ENCODE measurements at regions not wholly inside any gene's neighbourhood (a gene's known extent, or its start where the extent isn't known, plus 50 kb on each side); places are given as distances from the start of the nearest gene placed in this dataset.

DNA sequence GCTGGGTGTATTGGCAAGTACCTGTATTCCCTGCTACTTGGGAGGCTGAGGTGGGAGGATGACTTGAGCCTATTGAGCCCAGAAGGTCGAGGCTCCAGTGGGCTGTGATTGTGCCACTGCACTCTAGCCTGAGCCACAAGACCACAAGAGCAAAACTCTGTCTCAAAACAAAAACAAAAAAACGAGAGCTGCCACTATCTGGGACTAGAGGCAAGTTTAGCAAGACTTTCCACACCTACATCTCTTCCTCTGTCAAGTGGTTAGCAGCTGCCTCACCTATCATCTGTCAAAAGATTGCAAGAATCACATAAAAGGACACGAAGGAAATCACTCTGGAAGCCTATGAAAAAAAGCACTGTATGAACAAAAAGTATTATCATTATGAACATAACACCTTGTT, 55.2 kb upstream of the RIOK3 start:
- TF ChIP-seq, protein P1, sequence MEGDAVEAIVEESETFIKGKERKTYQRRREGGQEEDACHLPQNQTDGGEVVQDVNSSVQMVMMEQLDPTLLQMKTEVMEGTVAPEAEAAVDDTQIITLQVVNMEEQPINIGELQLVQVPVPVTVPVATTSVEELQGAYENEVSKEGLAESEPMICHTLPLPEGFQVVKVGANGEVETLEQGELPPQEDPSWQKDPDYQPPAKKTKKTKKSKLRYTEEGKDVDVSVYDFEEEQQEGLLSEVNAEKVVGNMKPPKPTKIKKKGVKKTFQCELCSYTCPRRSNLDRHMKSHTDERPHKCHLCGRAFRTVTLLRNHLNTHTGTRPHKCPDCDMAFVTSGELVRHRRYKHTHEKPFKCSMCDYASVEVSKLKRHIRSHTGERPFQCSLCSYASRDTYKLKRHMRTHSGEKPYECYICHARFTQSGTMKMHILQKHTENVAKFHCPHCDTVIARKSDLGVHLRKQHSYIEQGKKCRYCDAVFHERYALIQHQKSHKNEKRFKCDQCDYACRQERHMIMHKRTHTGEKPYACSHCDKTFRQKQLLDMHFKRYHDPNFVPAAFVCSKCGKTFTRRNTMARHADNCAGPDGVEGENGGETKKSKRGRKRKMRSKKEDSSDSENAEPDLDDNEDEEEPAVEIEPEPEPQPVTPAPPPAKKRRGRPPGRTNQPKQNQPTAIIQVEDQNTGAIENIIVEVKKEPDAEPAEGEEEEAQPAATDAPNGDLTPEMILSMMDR (IDR thresholded peaks at IDR 0.05) = no peak
- Histone ChIP-seq H3K27ac (no peak overlapping the region), H3K4me3 (no peak overlapping the region), H3K27me3 (no peaks in the 10 kb centered on the region), H3K36me3 (no peaks in the 10 kb centered on the region), H3K4me1 (peaks cover 0 to 3% of the 10 kb centered on the region in 2 donors), H3K9me3 (no peaks in the 10 kb centered on the region)
- intact Hi-C loops (cut with DNase I) = no loop called here
- no peak for DNase-seq (ENCODE audit: low spot score in 2 of 2)

DNA sequence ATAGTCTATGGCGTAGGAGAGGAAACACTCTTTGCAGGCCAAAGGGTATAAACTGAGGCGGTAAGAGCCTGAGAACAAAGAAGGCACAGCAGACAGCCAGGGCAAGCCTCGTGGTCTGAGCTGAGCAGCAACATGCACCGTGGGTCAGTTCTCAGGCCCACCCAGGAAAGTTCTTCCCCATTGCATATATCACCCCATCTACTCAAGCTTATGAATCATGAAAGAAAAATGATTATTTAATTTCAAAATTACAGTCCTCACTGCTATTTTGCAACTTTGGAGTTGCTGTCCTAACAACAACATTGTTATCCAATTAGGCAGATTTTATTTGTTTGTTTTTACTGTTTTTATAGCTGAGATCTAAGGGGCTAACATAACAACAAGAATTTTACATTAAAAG, 54.7 kb upstream of the RIOK3 start:
- TF ChIP-seq, protein P1 (IDR thresholded peaks at IDR 0.05) = no peak
- no peak overlapping the region for H3K4me3 ChIP-seq
- H3K27ac ChIP-seq = no peak overlapping the region
- no peaks in the 10 kb centered on the region for H3K27me3 ChIP-seq
- DNase-seq (ENCODE audit: low spot score in 2 of 2) = no peak
- H3K36me3 ChIP-seq = no peaks in the 10 kb centered on the region
- H3K9me3 ChIP-seq = no peaks in the 10 kb centered on the region
- peaks cover 0 to 3% of the 10 kb centered on the region in 2 donors for H3K4me1 ChIP-seq
- intact Hi-C loops (cut with DNase I) = no loop called here

DNA sequence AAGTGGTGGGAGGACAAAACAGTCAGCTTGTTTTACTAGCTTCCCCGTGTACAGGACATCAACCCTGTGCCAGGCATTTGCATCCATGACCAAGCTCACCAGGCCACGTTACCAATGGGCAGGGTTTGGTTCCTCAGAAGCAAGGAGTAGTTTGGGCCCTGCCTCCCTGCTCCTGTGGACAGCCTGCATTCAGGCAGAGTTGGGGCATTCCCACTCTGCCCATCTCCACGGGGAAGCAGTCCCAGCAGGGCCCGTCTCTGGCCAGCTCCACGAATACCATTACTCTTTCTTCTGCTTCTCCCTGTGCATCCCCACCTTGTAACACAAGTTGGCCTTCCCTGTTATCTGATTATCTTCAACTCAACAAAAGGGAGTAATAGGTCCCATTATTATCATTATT, 54.0 kb upstream of the RIOK3 start:
- no peak for DNase-seq (ENCODE audit: low spot score in 2 of 2)
- no peaks in the 10 kb centered on the region for H3K27me3 ChIP-seq
- no peak overlapping the region for H3K4me3 ChIP-seq
- peaks cover 0 to 3% of the 10 kb centered on the region in 2 donors for H3K4me1 ChIP-seq
- H3K27ac ChIP-seq = no peak overlapping the region
- intact Hi-C loops (cut with DNase I) = no loop called here
- H3K9me3 ChIP-seq = no peaks in the 10 kb centered on the region
- TF ChIP-seq, protein P1 (IDR thresholded peaks at IDR 0.05) = no peak
- no peaks in the 10 kb centered on the region for H3K36me3 ChIP-seq

DNA sequence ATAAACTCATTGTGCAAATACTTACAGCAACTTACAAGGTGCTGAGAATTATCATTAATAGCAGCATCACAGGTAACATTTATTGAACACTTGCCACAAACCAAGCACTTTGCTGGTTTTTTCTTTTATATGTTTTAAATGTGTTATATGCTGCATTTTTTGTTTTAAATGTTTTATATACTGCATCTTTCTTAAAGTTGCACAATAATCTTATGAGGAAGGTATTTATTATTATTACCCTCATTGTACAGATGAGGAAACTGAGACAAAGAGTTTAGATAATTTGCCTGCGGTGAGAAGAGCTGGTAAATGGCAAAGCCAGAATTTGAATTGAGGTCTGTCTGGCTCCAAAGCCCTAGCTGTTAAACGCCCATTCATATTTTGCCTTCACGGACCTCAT, 52.2 kb upstream of the RIOK3 start:
- no peaks in the 10 kb centered on the region for H3K36me3 ChIP-seq
- H3K27ac ChIP-seq = no peak overlapping the region
- no peaks in the 10 kb centered on the region for H3K9me3 ChIP-seq
- no peaks in the 10 kb centered on the region for H3K27me3 ChIP-seq
- no peak overlapping the region for H3K4me3 ChIP-seq
- intact Hi-C loops (cut with DNase I) = no loop called here
- H3K4me1 ChIP-seq = peaks cover 0 to 3% of the 10 kb centered on the region in 2 donors
- DNase-seq (ENCODE audit: low spot score in 2 of 2) = no peak
- TF ChIP-seq, protein P1 (IDR thresholded peaks at IDR 0.05) = no peak

DNA sequence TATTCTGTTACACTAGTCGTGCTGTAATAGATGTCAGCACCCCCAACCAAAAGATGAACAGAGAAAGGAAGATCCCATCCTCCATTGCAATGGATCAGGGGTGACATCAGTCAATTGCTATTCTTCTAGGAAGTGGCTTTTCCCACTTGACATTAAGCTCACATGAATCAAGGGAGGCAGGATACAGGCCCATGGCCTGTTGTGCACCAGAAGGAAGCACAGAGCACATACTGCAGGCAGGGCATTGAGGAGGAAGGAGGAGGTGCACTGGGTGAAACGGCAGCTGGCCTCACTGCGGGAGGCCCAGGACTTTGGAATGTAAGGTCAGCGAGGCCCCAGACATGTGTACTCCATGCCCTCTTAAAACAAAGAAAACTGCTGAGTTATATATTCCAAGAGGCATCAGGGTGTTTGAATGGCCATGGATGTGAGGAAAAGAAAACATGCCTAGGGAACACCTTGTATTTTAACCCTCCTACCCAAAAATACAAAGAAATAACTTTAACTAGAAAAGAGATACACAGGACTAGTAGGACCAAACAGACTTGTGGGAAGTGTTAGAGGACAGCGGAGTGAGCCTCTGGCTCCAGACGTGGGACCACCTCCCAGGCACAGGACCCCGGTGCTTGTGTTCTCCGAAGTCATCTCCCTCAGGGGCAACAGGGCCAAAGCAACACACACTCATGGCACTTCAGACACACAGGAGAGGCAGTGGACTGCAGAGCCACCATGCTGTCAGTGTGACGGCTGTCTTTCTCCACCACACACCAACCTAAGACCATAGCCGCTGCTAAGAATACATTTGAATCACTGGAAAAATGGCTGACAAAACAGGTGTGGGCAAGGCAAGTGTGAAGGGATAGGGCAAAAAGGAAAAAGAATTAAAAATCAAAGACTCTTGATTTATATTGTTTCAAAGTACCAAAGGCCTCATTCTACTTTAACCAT, 51.4 kb upstream of the RIOK3 start:
- Histone ChIP-seq H3K27ac (no peak overlapping the region), H3K4me3 (no peak overlapping the region), H3K36me3 (no peaks in the 10 kb centered on the region), H3K4me1 (no peaks in the 10 kb centered on the region), H3K9me3 (no peaks in the 10 kb centered on the region), H3K27me3 (no peaks in the 10 kb centered on the region)
- TF ChIP-seq, protein P1 (IDR thresholded peaks at IDR 0.05) = no peak
- peak in 1 of 2 donors; percentile 38 for DNase-seq (ENCODE audit: low spot score in 2 of 2)
- intact Hi-C loops (cut with DNase I) = no loop called here

All from ascending aorta (tissue), 2 donors.